ENCODE measurements at regions not wholly inside any gene's neighbourhood (a gene's known extent, or its start where the extent isn't known, plus 50 kb on each side); places are given as distances from the start of the nearest gene placed in this dataset.

DNA sequence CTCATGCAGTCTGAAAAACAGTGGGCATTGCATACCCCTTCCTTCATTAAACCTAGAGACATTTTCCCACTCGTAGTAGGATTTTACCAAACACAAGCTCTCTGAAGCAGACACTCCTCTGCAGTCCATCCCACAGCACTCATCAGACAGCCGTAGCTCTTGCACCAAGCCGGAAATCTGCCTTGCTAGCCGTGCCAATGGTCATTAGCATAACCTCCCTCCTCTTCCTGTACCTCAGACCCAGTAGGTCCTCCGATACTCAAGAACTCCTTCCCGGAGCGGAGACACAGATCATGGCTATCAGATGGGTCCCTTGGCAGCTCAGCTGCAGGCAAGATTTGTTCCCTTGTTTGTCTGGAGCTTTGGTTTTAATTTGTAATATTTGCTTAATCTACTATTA lies 483.1 kb upstream of the PSMD7 start:
- Histone ChIP-seq H3K9ac (ENCODE audit: low read length) (no peak overlapping the region), H3K4me3 (replicated peaks in 1 of 2; ENCODE audit: low read depth in 1 of 2, low read length in 2 of 2) (no peak overlapping the region), H4K20me1 (ENCODE audit: insufficient read depth) (no peaks in the 10 kb centered on the region), H3K9me3 (ENCODE audit: control insufficient read depth in 1 of 2, insufficient read depth in 1 of 2, low read depth in 1 of 2, low read length in 2 of 2) (no peaks in the 10 kb centered on the region), H3K27me3 (ENCODE audit: insufficient read depth, low read length) (peaks cover 42% of the 10 kb centered on the region), H3K36me3 (ENCODE audit: control insufficient read depth in 1 of 2, insufficient read depth in 2 of 2, low read length in 2 of 2) (no peaks in the 10 kb centered on the region), H3K4me1 (ENCODE audit: control insufficient read depth in 1 of 2, insufficient read depth in 2 of 2, low read length in 2 of 2) (no peaks in the 10 kb centered on the region), H3K9me2 (ENCODE audit: insufficient read depth) (no peaks in the 10 kb centered on the region), H3K79me2 (ENCODE audit: insufficient read depth, low read length) (no peaks in the 10 kb centered on the region), H3K4me2 (ENCODE audit: low read length) (no peak overlapping the region), H2AFZ (ENCODE audit: low read depth, low read length, poor library complexity, severe bottlenecking) (no peak overlapping the region), H3K27ac (ENCODE audit: low read depth, low read length) (no peak overlapping the region)
- intact Hi-C loops (cut with micrococcal nuclease) = no loop called here
- ATAC-seq (no peak), DNase-seq (ENCODE audit: low read depth, low spot score) (no peak)
- ChIA-PET CTCF (no interaction called here), POLR2A (no interaction called here), RAD21 (ENCODE audit: low non-redundant PET in 1 of 2, low total read pairs in 2 of 2, uncharacterized antibody in 2 of 2, unreplicated experiment in 2 of 2) (no interaction called here)
- no peak for TF ChIP-seq ZBTB33 (IDR thresholded peaks at IDR 0.05; ENCODE audit: extremely low read depth, insufficient replicate concordance, low read length)
- TF ChIP-seq SRF (IDR thresholded peaks at IDR 0.05; ENCODE audit: low read depth) = no peak
- no peak for TF ChIP-seq YY1 (IDR thresholded peaks at IDR 0.05; ENCODE audit: extremely low read depth, insufficient replicate concordance, low read depth, low read length)
- no peak for TF ChIP-seq EGR1 (IDR thresholded peaks at IDR 0.05; ENCODE audit: low read depth)
- no peak for TF ChIP-seq CTCF (IDR thresholded peaks at IDR 0.05 in 2 of 3, conservative IDR thresholded peaks at IDR 0.05 in 1 of 3; ENCODE audit: borderline replicate concordance in 1 of 3, insufficient read depth in 1 of 3, low read depth in 2 of 3, low read length in 2 of 3)
- no peak for TF ChIP-seq CEBPB (IDR thresholded peaks at IDR 0.05; ENCODE audit: low read depth)
- TF ChIP-seq POLR2A (IDR thresholded peaks at IDR 0.05; ENCODE audit: borderline replicate concordance, extremely low read depth, insufficient read depth, insufficient read length) = no peak
- TF ChIP-seq, protein P1, sequence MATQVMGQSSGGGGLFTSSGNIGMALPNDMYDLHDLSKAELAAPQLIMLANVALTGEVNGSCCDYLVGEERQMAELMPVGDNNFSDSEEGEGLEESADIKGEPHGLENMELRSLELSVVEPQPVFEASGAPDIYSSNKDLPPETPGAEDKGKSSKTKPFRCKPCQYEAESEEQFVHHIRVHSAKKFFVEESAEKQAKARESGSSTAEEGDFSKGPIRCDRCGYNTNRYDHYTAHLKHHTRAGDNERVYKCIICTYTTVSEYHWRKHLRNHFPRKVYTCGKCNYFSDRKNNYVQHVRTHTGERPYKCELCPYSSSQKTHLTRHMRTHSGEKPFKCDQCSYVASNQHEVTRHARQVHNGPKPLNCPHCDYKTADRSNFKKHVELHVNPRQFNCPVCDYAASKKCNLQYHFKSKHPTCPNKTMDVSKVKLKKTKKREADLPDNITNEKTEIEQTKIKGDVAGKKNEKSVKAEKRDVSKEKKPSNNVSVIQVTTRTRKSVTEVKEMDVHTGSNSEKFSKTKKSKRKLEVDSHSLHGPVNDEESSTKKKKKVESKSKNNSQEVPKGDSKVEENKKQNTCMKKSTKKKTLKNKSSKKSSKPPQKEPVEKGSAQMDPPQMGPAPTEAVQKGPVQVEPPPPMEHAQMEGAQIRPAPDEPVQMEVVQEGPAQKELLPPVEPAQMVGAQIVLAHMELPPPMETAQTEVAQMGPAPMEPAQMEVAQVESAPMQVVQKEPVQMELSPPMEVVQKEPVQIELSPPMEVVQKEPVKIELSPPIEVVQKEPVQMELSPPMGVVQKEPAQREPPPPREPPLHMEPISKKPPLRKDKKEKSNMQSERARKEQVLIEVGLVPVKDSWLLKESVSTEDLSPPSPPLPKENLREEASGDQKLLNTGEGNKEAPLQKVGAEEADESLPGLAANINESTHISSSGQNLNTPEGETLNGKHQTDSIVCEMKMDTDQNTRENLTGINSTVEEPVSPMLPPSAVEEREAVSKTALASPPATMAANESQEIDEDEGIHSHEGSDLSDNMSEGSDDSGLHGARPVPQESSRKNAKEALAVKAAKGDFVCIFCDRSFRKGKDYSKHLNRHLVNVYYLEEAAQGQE (IDR thresholded peaks at IDR 0.05; ENCODE audit: low read depth) = no peak
- TF ChIP-seq TCF7L2 (IDR thresholded peaks at IDR 0.05; ENCODE audit: borderline replicate concordance, extremely low read depth, insufficient read depth, insufficient read length) = no peak
- no TSS peak for BruUV-seq (replicated peaks)
